KMS-11 (cell line): ENCODE measurements at regions not wholly inside any gene's neighbourhood (a gene's known extent, or its start where the extent isn't known, plus 50 kb on each side); places are given as distances from the start of the nearest gene placed in this dataset.
A peak's percentile ranks its signal among the peaks of the same experiment; 100 is the strongest.

Experiments used
- H2AFZ ChIP-seq: fragments of 200-600 bp; sonication (generic); 2 replicates; pipeline ENCODE4 v1.6.1; 2016; ENCODE audit warnings: antibody characterized with exemption, mixed run types, low read depth
- H3K27ac ChIP-seq: fragments of 200-600 bp; sonication (generic); 2 replicates; pipeline ENCODE4 v1.6.1; 2016; ENCODE audit warnings: mild to moderate bottlenecking, mixed run types
- H3K27me3 ChIP-seq: fragments of 200-600 bp; sonication (generic); 2 replicates; pipeline ENCODE4 v1.6.1; 2017; ENCODE audit warnings: mild to moderate bottlenecking, low read depth, mixed run types, moderate library complexity; ENCODE audit not compliant: insufficient read depth
- H3K36me3 ChIP-seq: fragments of 200-600 bp; sonication (generic); 2 replicates; pipeline ENCODE4 v1.6.1; 2017; ENCODE audit warnings: mild to moderate bottlenecking, mixed run types; ENCODE audit not compliant: insufficient read depth
- H3K4me1 ChIP-seq: fragments of 200-600 bp; sonication (generic); 2 replicates; pipeline ENCODE4 v1.6.1; 2016; ENCODE audit warnings: mild to moderate bottlenecking, low read depth, mixed run types; ENCODE audit not compliant: poor library complexity, severe bottlenecking
- H3K4me2 ChIP-seq: fragments of 200-600 bp; sonication (generic); 2 replicates; pipeline ENCODE4 v1.7.0; 2016; ENCODE audit warnings: mild to moderate bottlenecking, mixed run types
- H3K4me3 ChIP-seq: fragments of 200-600 bp; sonication (generic); IDR thresholded peaks from 2 replicates; pipeline ENCODE4 v1.6.1; 2017; ENCODE audit warnings: low read depth, low read length, mixed read lengths; ENCODE audit not compliant: insufficient read depth
- H3K79me2 ChIP-seq: fragments of 200-600 bp; sonication (generic); 2 replicates; pipeline ENCODE4 v1.6.1; 2016; ENCODE audit warnings: low read depth, mixed run types; ENCODE audit not compliant: insufficient read depth
- H3K9ac ChIP-seq: fragments of 200-600 bp; sonication (generic); 2 replicates; pipeline ENCODE4 v1.6.1; 2016; ENCODE audit warnings: mild to moderate bottlenecking, mixed run types
- H4K20me1 ChIP-seq: fragments of 200-600 bp; sonication (generic); 2 replicates; pipeline ENCODE4 v1.6.1; 2016; ENCODE audit warnings: mild to moderate bottlenecking, mixed run types; ENCODE audit not compliant: insufficient read depth
- CTCF ChIP-seq: fragments of 200-600 bp; sonication (generic); conservative IDR thresholded peaks from 2 replicates; pipeline ENCODE4 v1.6.1; 2017; ENCODE audit warnings: low read depth, mild to moderate bottlenecking, antibody characterized with exemption, low read length, moderate library complexity, mixed read lengths

- Histone ChIP-seq H3K79me2 (no peaks in the 10 kb centered on the region), H3K4me1 (no peaks in the 10 kb centered on the region), H2AFZ (no peak overlapping the region), H3K4me3 (no peak overlapping the region), H3K27ac (no peak overlapping the region), H3K4me2 (no peak overlapping the region), H3K27me3 (no peaks in the 10 kb centered on the region), H3K36me3 (no peaks in the 10 kb centered on the region), H4K20me1 (no peaks in the 10 kb centered on the region), H3K9ac (no peak overlapping the region)
- TF ChIP-seq CTCF = no peak
Observed at GRCh38 chr7:9961161-9961922, 1012.3 kb upstream of the PHF14 start.

- Histone ChIP-seq H3K4me1 (no peaks in the 10 kb centered on the region), H3K4me3 (no peak overlapping the region), H3K36me3 (no peaks in the 10 kb centered on the region), H2AFZ (no peak overlapping the region), H3K9ac (no peak overlapping the region), H3K27me3 (no peaks in the 10 kb centered on the region), H3K79me2 (no peaks in the 10 kb centered on the region), H3K27ac (no peak overlapping the region), H3K4me2 (no peak overlapping the region), H4K20me1 (no peaks in the 10 kb centered on the region)
- TF ChIP-seq CTCF = no peak
Observed at GRCh38 chr7:9962742-9963141, 1010.9 kb upstream of the PHF14 start.

- Histone ChIP-seq H3K4me2 (peak overlapping the region; percentile 23), H3K27me3 (no peaks in the 10 kb centered on the region), H3K9ac (no peak overlapping the region), H3K79me2 (no peaks in the 10 kb centered on the region), H3K36me3 (no peaks in the 10 kb centered on the region), H3K4me3 (no peak overlapping the region), H3K4me1 (peaks cover 54% of the 10 kb centered on the region), H2AFZ (peak overlapping the region; percentile 23; the same call in 1 of the 2 replicates), H3K27ac (peak overlapping the region; percentile 30; the same call in 1 of the 2 replicates), H4K20me1 (no peaks in the 10 kb centered on the region)
- TF ChIP-seq CTCF = no peak
Observed at GRCh38 chr7:9978106-9979064, 995.3 kb upstream of the PHF14 start.

- H3K27ac ChIP-seq = peak overlapping the region; percentile 24
- H4K20me1 ChIP-seq = no peaks in the 10 kb centered on the region
- H3K4me2 ChIP-seq = peak overlapping the region; percentile 50
- H3K4me3 ChIP-seq = no peak overlapping the region
- peak overlapping the region; percentile 3; the same call in 1 of the 2 replicates for H2AFZ ChIP-seq
- no peaks in the 10 kb centered on the region for H3K79me2 ChIP-seq
- no peak overlapping the region for H3K9ac ChIP-seq
- TF ChIP-seq CTCF = no peak
- no peaks in the 10 kb centered on the region for H3K36me3 ChIP-seq
- H3K27me3 ChIP-seq = no peaks in the 10 kb centered on the region
- peaks cover 67% of the 10 kb centered on the region for H3K4me1 ChIP-seq
Observed at GRCh38 chr7:9981742-9982349, 991.8 kb upstream of the PHF14 start.
